Mucosa of descending colon (tissue), 3 donors: ENCODE measurements at regions not wholly inside any gene's neighbourhood (a gene's known extent, or its start where the extent isn't known, plus 50 kb on each side); places are given as distances from the start of the nearest gene placed in this dataset.

Experiments used
- ATAC-seq: fragments of 200-7000 bp; cut with Tn5 transposase; one replicate; pipeline ENCODE4 v1.9.1; 2020; ENCODE audit warnings: mild to moderate bottlenecking, moderate library complexity
- DNase-seq, 3 donors: peaks; one replicate each; pipeline ENCODE4 v3.0.0-alpha.2; 2020
- H3K36me3 ChIP-seq: fragments of 200-600 bp; one replicate; pipeline ENCODE4 v1.8.0; 2021; ENCODE audit warnings: low read depth, mild to moderate bottlenecking
- H3K4me1 ChIP-seq: fragments of 200-600 bp; one replicate; pipeline ENCODE4 v1.8.0; 2021; ENCODE audit warnings: low read depth, mild to moderate bottlenecking
- H3K4me3 ChIP-seq: fragments of 200-600 bp; one replicate; pipeline ENCODE4 v1.8.0; 2021; ENCODE audit warnings: mild to moderate bottlenecking
- H3K9me3 ChIP-seq: fragments of 200-600 bp; one replicate; pipeline ENCODE4 v1.8.0; 2021; ENCODE audit warnings: mild to moderate bottlenecking
- intact Hi-C, 2 donors: fragments of 100-400 bp; cut with DNase I in 1 of 2; cut with micrococcal nuclease in 1 of 2; formaldehyde crosslinking; loops; one replicate each; pipeline versions ENCODE4 v1.11.0 to v1.11.1; 2022; cut with DNase I, micrococcal nuclease
- TF ChIP-seq, protein P1 (sequence below): fragments of 200-600 bp; IDR thresholded peaks from one replicate; pipeline ENCODE4 v1.8.0; 2022; ENCODE audit warnings: antibody characterized with exemption, mild to moderate bottlenecking
- donor health status: DM: no; HTN: no; CAD: no; lungs with moderate emphysema.
- donor health status: DM: no; HTN: no; CAD: no.
- donor health status: DM: no; HTN: yes; CAD: no.

GRCh38 chr10:78658645-78659597 is 409.8 kb upstream of the ZMIZ1 start:
- intact Hi-C loops = loop anchor here in 1 of 2 donors (10.0 kb wide), 1 partner anchor 536 kb away; no protein-coding TSS in a partner anchor
- no peaks in the 10 kb centered on the region for H3K9me3 ChIP-seq
- H3K4me1 ChIP-seq = no peaks in the 10 kb centered on the region
- TF ChIP-seq, protein P1, sequence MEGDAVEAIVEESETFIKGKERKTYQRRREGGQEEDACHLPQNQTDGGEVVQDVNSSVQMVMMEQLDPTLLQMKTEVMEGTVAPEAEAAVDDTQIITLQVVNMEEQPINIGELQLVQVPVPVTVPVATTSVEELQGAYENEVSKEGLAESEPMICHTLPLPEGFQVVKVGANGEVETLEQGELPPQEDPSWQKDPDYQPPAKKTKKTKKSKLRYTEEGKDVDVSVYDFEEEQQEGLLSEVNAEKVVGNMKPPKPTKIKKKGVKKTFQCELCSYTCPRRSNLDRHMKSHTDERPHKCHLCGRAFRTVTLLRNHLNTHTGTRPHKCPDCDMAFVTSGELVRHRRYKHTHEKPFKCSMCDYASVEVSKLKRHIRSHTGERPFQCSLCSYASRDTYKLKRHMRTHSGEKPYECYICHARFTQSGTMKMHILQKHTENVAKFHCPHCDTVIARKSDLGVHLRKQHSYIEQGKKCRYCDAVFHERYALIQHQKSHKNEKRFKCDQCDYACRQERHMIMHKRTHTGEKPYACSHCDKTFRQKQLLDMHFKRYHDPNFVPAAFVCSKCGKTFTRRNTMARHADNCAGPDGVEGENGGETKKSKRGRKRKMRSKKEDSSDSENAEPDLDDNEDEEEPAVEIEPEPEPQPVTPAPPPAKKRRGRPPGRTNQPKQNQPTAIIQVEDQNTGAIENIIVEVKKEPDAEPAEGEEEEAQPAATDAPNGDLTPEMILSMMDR = no peak
- no peaks in the 10 kb centered on the region for H3K36me3 ChIP-seq
- DNase-seq (no peak), ATAC-seq (no peak)
- H3K4me3 ChIP-seq = no peak overlapping the region

DNA sequence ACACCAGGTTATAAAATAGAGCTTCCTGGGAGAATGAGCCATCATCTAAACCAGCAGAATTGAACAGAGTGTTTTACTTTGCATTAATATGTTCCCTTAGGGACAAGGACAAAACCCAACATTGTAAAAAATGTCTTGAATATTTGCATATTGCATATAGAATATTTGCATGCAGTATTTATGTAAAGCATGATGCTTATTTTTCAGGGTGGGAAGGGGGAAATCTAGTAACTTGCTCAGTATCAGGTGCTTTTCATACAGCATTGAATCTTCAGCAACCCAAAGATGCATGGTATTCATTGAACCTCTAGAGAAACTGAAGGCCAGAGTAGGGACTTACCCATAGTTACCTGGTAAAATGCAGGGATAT is 409.2 kb upstream of the ZMIZ1 start:
- Histone ChIP-seq H3K36me3 (no peaks in the 10 kb centered on the region), H3K4me1 (no peaks in the 10 kb centered on the region), H3K4me3 (no peak overlapping the region), H3K9me3 (peaks cover 2% of the 10 kb centered on the region)
- TF ChIP-seq, protein P1 = no peak
- ATAC-seq (no peak), DNase-seq (no peak)
- intact Hi-C loops = loop anchor here in 1 of 2 donors (10.0 kb wide), 1 partner anchor 535 kb away; no protein-coding TSS in a partner anchor

DNA sequence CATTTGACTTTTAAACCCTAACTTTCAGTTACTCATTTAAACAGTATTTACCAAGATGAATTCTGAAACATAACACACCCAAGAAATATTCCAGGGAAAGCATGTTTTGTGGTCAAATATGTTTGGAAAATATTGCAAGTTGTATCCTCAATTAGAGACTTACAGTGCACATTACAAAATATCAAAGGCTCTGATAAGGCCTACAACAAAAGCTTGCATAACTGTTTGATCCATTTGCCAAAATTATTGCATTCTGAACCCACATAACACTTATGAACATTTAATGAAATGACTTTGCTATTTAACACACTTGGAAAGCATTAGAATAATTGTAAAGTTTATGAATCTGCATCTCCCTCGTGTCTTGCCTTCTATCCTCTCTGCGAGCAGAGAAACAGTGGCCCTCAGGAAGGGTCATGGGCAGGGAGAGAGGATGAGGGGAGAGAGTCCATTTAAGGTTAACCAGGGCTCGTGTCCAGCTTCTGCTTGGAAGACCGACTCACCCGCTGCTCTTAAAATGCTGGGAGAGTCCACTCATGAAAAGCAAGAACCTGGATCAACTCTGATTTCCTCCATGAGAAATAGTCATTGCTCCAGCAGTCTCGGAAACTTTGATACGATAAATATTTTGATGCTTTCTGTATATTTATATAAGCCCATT is 408.2 kb upstream of the ZMIZ1 start:
- TF ChIP-seq, protein P1 = no peak
- Histone ChIP-seq H3K4me3 (no peak overlapping the region), H3K4me1 (no peaks in the 10 kb centered on the region), H3K9me3 (peaks cover 7% of the 10 kb centered on the region), H3K36me3 (no peaks in the 10 kb centered on the region)
- DNase-seq (no peak), ATAC-seq (no peak)
- intact Hi-C loops = no loop called here

GRCh38 chr10:78663721-78664120 is 405.0 kb upstream of the ZMIZ1 start:
- ATAC-seq = no peak
- DNase-seq = no peak
- Histone ChIP-seq H3K4me3 (no peak overlapping the region), H3K36me3 (no peaks in the 10 kb centered on the region), H3K9me3 (peaks cover 7% of the 10 kb centered on the region), H3K4me1 (no peaks in the 10 kb centered on the region)
- TF ChIP-seq, protein P1 = no peak
- intact Hi-C loops = no loop called here

DNA sequence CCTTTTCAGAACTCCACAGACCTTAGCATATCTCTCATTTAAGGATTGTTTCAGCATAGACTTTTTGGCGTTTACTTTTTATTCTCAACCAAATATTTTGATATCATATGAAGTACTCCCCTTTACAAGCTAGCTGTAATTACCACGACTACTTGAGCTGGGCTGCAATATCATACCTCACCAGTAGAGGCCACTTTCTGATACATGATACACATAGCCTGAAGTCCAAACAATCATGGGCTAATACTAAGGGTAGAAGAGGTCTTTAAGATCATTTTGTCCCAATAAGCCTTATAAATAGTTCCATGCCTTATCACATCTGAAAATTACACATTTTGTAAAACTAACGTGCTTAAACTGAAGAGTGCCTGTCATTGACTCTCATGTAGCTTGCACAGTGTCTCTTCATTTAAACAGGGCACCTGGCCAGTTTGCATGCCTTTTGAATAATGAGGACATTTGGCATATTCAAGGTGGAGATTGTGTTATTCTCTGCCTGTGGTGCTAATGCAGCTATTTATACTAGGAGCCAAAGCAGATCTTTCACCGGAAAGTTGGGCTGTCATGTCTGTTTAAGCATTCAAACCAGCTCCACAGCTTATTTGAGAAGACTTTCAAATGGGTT is 403.7 kb upstream of the ZMIZ1 start:
- ATAC-seq (no peak), DNase-seq (peak in 1 of 3 donors; percentile 31)
- TF ChIP-seq, protein P1 = peak; percentile 19
- H3K36me3 ChIP-seq = no peaks in the 10 kb centered on the region
- no peak overlapping the region for H3K4me3 ChIP-seq
- H3K4me1 ChIP-seq = no peaks in the 10 kb centered on the region
- intact Hi-C loops = no loop called here
- H3K9me3 ChIP-seq = peaks cover 7% of the 10 kb centered on the region
